ENCODE measurements at regions not wholly inside any gene's neighbourhood (a gene's known extent, or its start where the extent isn't known, plus 50 kb on each side); places are given as distances from the start of the nearest gene placed in this dataset.

DNA sequence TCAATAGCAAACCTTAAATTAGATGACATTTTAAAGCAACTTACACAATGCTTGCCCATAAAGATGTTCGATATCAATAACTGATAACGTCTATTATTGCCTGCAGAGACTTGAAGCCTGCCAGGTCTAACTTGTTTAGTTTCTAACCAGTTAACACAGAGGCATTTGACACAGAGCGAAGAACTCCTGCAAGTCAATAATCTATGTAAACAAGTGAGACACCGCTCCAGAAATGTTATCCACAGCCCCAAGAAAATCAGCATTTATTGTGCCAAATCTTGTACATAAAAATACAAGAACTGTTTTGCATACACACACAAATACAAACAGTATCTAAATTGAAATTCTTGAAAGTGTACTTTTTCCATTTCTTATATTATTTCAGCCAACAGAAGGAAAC, 236.0 kb upstream of the DIO3 start:
- no peak for TF ChIP-seq EZH2 (IDR thresholded peaks at IDR 0.05; ENCODE audit: borderline replicate concordance, low read depth, low read length, severe bottlenecking)
- TF ChIP-seq, protein P1, sequence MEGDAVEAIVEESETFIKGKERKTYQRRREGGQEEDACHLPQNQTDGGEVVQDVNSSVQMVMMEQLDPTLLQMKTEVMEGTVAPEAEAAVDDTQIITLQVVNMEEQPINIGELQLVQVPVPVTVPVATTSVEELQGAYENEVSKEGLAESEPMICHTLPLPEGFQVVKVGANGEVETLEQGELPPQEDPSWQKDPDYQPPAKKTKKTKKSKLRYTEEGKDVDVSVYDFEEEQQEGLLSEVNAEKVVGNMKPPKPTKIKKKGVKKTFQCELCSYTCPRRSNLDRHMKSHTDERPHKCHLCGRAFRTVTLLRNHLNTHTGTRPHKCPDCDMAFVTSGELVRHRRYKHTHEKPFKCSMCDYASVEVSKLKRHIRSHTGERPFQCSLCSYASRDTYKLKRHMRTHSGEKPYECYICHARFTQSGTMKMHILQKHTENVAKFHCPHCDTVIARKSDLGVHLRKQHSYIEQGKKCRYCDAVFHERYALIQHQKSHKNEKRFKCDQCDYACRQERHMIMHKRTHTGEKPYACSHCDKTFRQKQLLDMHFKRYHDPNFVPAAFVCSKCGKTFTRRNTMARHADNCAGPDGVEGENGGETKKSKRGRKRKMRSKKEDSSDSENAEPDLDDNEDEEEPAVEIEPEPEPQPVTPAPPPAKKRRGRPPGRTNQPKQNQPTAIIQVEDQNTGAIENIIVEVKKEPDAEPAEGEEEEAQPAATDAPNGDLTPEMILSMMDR (IDR thresholded peaks at IDR 0.05; ENCODE audit: extremely low read depth in 1 of 2, insufficient read depth in 1 of 2, low read depth in 1 of 2, low read length in 2 of 2), result no peak
- TF ChIP-seq, protein P2, sequence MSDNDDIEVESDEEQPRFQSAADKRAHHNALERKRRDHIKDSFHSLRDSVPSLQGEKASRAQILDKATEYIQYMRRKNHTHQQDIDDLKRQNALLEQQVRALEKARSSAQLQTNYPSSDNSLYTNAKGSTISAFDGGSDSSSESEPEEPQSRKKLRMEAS (IDR thresholded peaks at IDR 0.05; ENCODE audit: insufficient read depth, insufficient read length), result no peak
- TF ChIP-seq POLR2AphosphoS5 (IDR thresholded peaks at IDR 0.05; ENCODE audit: insufficient read depth, low read depth, low read length), result no peak
- no peak for TF ChIP-seq POLR2A (IDR thresholded peaks at IDR 0.05; ENCODE audit: low read depth, low read length)
- TF ChIP-seq GATA2 (IDR thresholded peaks at IDR 0.05; ENCODE audit: insufficient read depth, insufficient read length, low read depth, low read length), result no peak

All from endothelial cell of umbilical vein (primary cell).